Cardiac septum (tissue), 1 donor: ENCODE measurements at regions not wholly inside any gene's neighbourhood (a gene's known extent, or its start where the extent isn't known, plus 50 kb on each side); places are given as distances from the start of the nearest gene placed in this dataset.

Experiments
- DNase-seq: peaks from one replicate; pipeline ENCODE4 v3.0.0-alpha.2; 2020; ENCODE audit warnings: low spot score
- intact Hi-C: fragments of 100-400 bp; cut with DNase I; formaldehyde crosslinking; loops from one replicate; pipeline ENCODE4 v1.14.0; 2022
- donor health status: DM: no; HTN: no; CAD: no.

DNA sequence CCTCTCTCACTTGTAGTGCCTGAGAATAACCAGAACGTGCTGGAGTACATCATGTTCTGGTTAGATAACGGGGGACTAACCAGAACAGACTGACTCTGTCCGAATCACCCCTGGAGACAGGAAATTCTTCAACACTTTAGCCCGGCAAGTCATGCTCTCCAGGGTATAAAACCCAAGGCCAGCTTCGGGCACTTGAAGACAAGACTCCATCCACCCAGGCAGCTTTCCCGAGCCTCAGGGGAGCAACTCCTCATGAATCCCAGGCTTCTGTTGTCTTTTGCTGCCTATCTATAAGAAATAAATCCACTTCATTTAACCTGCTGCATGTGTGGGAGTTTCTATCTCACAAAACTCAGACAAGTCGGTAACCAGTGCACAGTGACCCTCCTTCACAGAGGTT, 99.6 kb downstream of the KCNF1 start:
- DNase-seq, result peak; percentile 10
- intact Hi-C loops, result no loop called here

DNA sequence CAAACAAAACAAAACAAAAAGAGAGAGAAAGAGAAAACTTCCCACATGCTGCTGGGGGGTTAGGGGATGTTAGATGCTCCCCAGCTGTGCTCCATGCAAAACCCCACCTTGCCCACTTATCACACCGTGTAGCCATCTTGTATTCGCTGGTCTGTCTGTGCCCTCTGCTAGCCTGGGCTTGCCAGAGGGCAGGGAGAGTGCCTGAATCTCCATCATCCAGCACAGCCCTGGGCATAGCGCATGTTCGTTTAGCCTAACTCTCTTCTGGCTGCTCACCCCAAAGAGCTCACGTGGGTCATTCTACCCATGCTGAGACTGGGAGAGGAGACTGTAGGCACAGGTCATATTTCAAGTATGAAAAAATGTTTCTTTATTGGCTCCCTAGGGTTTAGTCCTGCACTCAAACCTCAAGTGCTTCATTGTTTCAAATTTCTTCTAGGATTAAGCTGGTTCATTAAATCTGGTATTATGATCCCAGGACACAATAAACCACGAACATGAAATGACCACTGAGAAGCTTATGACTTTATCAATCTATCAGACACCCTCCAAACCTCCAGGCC, 100.5 kb downstream of the KCNF1 start:
- peak; percentile 57 for DNase-seq
- intact Hi-C loops, result no loop called here

DNA sequence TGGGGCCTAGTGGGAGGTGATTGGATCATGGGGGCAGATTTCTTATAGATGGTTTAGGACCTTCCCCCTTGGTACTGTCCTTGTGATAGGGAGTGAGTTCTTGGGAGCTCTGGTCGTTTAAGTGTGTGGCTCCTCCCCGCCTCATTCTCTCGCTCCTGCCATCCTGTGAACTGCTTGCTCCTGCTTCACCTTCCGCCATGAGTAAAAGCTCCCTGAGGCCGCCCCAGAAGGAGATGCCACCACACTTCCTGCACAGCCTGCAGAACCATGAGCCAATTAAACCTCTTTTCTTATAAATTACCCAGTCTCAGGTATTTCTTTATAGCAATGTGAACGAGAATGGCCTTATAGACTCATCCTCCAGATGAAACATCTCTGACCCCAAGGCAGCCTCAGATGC, 101.5 kb downstream of the KCNF1 start:
- DNase-seq, result no peak
- intact Hi-C loops, result no loop called here

DNA sequence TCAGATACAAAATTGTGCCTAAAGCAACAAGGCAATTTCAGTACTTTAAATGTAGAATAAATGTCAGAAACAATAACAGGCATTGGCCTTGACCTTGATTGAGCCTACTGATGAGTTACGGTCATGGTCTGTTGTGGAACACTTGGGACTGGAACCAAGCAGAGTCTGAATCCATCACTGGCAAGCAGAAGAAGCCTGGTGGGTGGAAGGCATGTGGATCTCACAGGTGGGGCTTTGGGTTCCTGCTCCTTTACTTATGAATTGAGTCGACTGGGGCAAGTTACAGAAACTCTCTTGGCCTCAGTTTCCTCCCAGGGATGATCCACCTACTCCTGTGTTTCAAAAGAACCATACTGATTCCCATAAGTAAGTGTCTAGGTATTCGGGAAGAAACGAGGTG, 102.3 kb downstream of the KCNF1 start:
- no peak for DNase-seq
- intact Hi-C loops, result no loop called here

- DNase-seq, result no peak
- intact Hi-C loops, result no loop called here
Measured at GRCh38 chr2:11016735-11017388, 105.1 kb downstream of the KCNF1 start.

DNA sequence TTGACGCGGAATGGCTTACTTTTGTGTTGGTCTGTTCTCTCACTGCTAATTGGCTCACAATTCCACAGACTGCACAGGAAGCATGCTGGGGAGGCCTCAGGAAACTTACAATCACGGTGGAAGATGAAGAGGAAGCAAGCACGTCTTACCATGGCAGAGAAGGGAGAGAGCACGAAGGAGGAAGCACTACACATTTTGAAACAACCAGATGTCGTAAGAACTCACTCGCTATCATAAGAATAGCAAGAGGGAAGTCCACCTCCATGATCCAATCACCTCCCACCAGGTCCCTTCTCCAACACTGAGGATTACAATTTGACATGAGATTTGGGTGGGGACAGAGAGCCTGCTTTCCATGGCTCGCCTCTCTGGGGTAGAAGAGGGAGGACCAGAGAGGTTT, 106.2 kb downstream of the KCNF1 start:
- DNase-seq, result no peak

DNA sequence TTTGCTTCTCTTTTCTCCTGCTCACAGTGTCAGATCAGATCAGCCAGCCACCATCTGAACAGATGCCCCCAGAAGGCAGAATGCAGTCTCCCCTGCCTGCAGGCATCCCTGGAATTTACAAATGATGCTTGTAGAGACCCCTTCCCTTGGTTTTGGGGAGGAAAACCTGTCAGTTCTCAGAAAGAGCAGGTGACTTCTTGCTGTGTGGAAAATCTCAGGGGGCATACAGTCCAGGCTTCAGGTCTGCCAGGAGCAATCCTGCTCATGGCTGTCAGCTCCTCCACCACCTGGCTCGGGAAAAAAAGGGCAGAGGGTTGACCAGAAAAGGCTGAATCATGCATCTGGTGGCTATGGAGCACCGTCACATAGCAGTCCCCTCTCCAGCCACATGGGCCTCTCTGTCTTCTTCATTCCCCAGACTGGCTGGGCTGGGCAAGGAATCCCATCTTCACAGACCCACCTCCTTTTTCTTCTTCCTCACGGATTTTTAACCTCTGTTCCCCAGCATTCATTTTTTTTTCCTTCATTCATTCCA, 107.0 kb downstream of the KCNF1 start:
- DNase-seq, result peak; percentile 64
- intact Hi-C loops, result no loop called here

More for the DNA sequence above, 106.2 kb downstream of the KCNF1 start:
- intact Hi-C loops, result no loop called here

DNA sequence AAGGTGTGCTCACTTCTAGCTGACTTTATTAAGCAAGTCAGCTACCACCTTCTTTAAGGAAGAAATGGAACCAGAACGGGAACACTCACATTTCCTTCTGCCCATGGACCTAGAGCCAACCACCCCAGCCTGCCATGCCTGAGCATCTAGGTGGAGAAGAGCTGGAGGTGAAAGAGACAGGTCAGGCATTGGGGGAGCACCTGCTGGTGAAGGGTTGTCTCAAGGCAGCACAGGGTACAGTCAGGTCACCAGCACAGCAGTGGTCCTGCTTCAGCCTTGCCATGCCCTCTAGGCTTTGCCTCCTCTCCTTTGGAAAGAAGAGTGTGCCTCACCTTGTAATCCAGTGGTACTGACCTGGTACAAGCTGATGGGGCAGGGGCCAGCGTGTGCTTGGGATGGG, 107.9 kb downstream of the KCNF1 start:
- peak; percentile 26 for DNase-seq
- intact Hi-C loops, result no loop called here

DNA sequence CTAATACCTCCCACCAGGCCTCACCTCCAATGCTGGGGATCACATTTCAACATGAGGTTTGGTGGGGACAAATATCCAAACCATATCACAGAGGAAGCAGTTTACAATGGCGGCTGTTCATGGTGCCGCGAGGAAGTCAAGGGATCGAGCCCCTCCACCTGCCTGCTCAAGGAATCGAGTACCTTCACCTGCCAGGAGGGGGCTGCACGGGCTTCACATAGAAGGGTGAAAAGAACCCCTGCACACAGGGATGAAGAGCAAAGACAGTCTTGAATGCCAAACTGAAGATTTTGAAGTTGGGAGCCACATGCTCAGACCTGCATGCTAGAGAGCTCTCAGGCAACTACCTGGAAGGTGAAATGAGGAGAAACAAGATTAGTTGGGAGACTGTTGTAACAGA, 110.3 kb downstream of the KCNF1 start:
- no peak for DNase-seq
- intact Hi-C loops, result no loop called here

DNA sequence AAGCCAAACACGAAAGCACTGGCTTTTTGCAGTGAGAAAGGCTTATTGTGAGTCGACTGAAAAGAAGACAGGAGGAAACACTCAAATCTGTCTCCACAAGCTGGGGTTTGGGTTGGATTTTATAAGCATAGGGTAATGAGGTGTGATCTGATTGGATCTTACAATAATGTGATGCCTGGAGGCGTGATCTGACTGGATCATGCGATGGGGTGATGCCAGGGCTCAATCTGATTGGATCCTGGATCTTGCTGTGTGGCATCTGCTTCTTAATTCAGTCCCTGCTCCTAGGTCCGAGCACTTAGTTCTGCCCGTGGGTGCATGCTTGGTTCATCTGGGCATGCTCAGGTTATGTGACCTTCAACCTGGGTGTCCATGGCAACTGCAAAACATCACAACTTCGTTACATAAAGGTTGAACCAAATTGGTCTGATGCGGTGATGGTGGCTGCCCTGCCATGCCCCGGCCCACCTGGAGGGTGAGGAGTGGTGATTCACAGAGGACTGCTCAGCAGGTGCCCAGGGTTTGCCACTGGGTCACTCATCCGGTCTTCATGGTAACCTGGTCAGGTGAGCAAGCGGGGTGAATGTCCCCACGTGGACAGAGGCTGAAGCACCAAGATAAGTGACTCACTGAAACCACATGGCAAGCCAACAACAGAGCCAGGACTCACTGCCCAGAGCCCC, 111.0 kb downstream of the KCNF1 start:
- intact Hi-C loops, result no loop called here
- DNase-seq, result no peak

GRCh38 chr2:11023326-11024258, 111.9 kb downstream of the KCNF1 start:
- intact Hi-C loops, result no loop called here
- DNase-seq, result peak; percentile 51

DNA sequence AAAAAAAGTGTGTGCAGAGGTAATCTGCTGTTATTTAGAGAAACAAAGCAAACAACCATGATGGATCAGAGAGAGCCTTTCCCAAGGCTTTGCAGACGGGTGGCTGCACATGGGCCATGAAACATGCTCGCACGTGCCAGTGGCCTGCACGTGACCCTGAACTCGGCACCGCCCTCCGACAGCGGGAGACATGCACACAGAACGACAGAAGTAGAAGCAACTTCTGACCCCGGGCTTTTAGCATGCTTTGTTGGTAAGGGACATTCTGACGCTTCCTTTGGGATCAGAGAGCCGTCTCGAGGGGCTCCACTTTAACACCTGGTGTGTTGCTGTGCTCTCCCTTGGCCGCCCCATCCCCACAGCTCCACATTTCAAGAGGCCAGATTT, 112.5 kb downstream of the KCNF1 start:
- intact Hi-C loops, result no loop called here

GRCh38 chr2:11024687-11025086, 113.0 kb downstream of the KCNF1 start:
- intact Hi-C loops, result no loop called here
- no peak for DNase-seq

More for the DNA sequence above, 112.5 kb downstream of the KCNF1 start:
- DNase-seq, result peak; percentile 27

- intact Hi-C loops, result no loop called here
- DNase-seq, result no peak
Measured at GRCh38 chr2:11026286-11026921, 114.7 kb downstream of the KCNF1 start.

GRCh38 chr2:11027195-11027594, 115.5 kb downstream of the KCNF1 start:
- intact Hi-C loops, result no loop called here
- peak; percentile 38 for DNase-seq

GRCh38 chr2:11028407-11028916, 116.7 kb downstream of the KCNF1 start:
- DNase-seq, result no peak
- intact Hi-C loops, result no loop called here

- intact Hi-C loops, result no loop called here
- no peak for DNase-seq
Measured at GRCh38 chr2:11029136-11029535, 117.4 kb downstream of the KCNF1 start.

DNA sequence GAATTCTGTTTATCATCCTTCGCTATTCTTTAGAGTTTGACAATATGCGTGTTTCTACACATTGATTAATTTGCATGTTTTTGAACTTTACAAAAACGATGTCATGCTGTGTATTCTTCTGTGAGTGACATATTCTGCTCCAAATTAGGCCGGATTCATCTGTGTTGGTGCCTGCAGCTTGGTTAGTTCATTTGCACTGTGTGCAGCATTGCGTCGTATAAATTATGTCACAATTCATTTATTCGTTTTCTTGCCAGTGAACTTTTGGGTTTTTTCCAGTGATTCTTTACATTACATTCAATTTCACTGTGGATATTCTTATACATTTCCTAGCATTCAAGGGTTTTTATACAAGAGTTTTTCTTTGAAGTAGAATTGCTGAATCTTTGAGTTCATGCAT, 118.3 kb downstream of the KCNF1 start:
- DNase-seq, result no peak
- intact Hi-C loops, result no loop called here

DNA sequence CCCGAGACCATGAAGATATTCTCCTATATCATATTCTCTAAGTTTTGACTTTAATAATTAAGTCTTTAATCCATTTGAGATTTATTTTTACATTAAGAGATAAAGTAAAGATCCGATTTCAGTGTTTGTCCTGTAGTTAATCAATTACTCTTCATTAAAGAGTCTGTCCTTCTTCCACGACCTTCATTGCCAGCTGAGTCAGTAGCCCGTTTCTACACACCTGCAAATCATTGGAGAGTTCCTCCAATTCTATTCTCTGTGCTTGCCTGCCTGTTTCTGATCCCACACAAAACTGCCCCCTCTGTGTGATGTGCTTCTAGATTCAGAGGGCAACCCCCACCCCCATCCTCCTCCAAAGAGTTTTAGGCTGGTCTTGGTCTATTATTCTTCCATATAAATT, 119.2 kb downstream of the KCNF1 start:
- intact Hi-C loops, result no loop called here

More for the DNA sequence above, 119.2 kb downstream of the KCNF1 start:
- DNase-seq, result no peak
